HG03565 (cell line): ENCODE measurements at regions not wholly inside any gene's neighbourhood (a gene's known extent, or its start where the extent isn't known, plus 50 kb on each side); places are given as distances from the start of the nearest gene placed in this dataset.
"Not testable (repeated sequence)": the region's sequence is repeated elsewhere in the genome, so short reads cannot be mapped to it uniquely, and the experiment has no call there.

ENCODE experiments used
- ATAC-seq: cut with Tn5 transposase; IDR thresholded peaks from one replicate; pipeline ENCODE4 v1.9.1; 2021; ENCODE audit warnings: mild to moderate bottlenecking, moderate library complexity; ENCODE audit not compliant: unreplicated experiment

DNA sequence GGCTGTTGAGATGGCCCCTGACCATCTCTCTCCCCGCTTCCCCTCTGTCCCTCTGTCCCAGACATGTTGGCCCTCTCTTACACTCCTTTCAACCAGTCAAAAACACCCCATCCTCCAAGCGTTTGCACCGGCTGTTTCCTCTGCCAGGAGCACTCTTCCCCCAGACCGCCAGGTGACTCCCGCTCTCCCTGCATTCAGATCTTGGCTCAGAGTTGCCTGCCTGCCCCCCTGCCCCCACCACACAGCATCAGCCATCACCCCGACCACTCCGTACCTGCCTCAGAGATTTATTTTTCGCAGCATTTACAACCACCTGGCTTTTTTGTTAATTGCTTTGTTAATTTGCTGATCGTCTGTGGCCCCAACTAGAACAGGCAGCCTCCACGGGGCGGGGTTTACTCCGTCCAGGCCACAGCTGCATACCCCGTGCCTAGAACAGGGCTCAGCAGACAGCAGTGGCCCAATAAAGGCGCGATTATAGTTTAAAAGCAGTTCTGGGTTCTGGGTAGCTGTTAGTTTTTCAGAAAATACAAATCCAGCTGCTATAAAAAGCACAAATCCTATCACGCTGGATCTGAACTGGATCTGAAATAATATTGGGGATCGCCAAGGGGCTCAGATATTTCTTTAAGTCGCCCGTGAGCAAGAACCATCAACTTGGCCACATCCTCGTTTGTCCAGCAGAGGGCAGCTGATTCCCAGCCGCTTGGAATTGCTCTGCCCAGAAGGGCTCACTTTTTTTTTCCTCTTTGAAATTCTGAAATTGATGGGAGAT, 173.6 kb downstream of the IRF8 start:
- no peak for ATAC-seq

- ATAC-seq = no peak
Observed at GRCh38 chr16:86073103-86073625, 174.2 kb downstream of the IRF8 start.

DNA sequence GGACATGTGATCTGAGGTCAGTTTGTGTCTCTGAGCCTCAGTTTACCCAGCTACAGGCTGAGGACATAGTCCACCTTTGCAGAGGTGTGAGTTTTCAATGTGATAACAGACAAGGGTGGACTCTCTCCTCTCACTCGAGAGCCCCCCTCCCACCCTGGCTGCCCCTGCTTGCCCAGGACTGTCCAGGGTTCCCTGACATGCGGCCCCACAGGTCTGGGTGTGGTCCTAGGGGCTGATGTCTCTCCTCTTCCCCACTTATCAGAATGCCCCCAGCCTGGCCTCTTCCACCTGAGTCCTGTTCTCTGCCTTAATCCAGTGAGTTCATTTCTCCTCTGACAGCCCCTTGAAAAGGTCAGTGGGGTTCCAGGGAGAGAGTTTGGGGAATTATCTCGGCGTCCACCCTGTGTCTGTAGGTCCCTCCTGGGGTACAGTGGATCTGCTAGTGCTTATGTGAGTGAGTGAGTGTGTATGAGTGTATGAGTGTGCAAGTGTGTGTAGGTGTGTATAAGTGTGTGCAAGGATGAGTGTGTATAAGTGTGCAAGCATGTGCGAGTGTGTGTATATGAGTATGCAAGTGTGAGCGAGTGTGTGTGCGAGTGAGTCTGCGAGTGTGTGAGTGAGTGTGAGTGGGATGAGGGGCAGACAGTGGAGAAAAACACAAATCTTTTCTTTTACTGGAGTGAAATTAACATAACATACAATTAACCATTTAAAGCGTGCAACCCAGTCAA, 175.0 kb downstream of the IRF8 start:
- ATAC-seq = no peak

- ATAC-seq = no peak
Observed at GRCh38 chr16:86074651-86075487, 175.9 kb downstream of the IRF8 start.

DNA sequence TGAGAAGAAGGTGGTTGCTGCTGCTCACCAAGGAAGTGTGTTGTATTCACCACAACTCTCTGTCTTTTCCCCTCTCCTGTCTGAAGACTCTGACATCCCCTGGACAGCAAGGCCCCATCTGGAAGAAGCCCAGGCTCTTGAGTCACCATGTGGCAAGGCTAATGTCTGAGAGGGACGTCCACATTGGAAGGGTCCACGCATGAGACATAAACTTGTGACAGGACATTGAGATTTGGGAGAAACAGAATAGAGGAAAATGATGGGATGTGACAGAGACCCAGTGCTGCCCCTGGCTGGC, 176.5 kb downstream of the IRF8 start:
- ATAC-seq = no peak

- ATAC-seq = no peak
Observed at GRCh38 chr16:86075839-86076440, 177.0 kb downstream of the IRF8 start.

- no peak for ATAC-seq
Observed at GRCh38 chr16:86076606-86077005, 177.6 kb downstream of the IRF8 start.

- no peak for ATAC-seq
Observed at GRCh38 chr16:86077243-86077940, 178.4 kb downstream of the IRF8 start.

DNA sequence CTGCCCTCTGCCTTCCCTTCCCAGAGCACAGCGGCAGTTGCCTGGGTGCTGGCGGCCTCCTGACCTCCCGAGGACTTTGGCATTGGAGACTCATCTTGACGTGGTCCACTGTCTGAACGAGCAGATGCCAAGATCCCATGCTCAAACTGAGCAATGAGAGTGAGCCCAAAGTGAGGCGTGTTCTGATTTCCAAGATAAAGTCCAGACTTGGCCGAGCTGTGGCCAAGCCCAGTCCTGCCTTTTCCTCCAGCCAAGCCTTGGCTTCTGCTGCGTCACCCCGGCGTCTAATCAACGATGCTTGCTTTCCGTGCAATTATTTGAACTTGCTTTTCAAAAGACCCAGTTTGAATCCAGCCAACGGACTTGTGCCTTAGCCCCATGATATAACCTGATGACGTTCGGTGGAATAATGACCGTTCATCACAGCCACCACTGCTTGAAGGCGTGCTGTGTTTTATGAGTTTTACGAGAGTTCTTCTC, 179.2 kb downstream of the IRF8 start:
- no peak for ATAC-seq

DNA sequence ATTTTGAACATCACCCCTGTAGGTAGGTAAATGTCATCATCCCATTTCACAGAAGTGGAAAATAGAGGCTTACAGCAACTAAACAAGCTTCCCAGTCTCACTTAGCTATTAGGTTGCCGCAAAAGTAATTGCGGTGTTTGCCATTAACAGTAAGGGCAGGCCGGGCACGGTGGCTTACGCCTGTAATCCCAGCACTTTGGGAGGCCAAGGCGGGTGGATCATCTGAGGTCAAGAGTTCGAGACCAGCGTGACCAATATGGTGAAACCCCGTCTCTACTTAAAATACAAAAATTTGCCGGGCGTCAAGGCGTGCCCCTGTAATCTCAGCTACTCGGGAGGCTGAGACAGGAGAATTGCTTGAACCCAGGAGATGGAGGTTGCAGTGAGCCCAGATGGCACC, 179.7 kb downstream of the IRF8 start:
- not testable (repeated sequence) for ATAC-seq

GRCh38 chr16:86079255-86079885, 180.4 kb downstream of the IRF8 start:
- no peak for ATAC-seq

DNA sequence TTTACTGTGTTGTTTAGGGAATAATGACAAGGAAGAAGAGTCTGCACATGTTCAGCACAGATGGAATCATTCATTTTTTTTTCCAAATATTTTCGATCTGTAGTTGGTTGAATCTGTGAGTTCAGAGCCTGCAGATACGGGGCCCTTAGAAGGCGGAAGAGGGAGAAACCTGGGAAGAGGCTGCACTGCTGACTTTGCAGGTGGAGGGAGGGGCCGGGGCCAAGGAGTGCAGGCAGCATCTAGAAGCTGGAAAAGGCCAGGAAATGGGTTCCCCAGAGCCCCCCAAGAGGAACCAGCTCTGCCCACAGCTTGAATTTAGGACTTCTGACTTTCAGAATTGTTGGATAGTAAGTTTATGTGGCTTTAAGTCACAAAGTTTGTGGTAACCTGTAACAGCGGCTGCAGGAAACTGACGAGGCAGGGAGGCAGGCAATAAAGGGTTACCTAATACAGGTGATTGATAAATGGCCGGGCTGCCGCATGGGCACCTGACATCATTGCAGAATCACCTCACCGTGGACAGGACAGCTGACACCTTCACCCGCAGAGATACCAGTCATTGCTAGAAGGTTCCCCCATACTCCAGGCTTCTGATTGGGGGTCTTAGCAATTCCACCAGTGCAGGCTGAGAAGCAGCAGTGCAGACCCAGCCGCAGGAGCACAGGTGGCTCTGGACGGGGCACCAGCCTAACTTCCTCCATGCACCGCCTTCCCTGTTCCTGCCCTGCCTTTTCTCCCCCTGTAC, 181.3 kb downstream of the IRF8 start:
- no peak for ATAC-seq

- ATAC-seq = no peak
Observed at GRCh38 chr16:86080982-86081381, 182.0 kb downstream of the IRF8 start.

- ATAC-seq = no peak
Observed at GRCh38 chr16:86082418-86083030, 183.6 kb downstream of the IRF8 start.

GRCh38 chr16:86083382-86084002, 184.5 kb downstream of the IRF8 start:
- no peak for ATAC-seq

DNA sequence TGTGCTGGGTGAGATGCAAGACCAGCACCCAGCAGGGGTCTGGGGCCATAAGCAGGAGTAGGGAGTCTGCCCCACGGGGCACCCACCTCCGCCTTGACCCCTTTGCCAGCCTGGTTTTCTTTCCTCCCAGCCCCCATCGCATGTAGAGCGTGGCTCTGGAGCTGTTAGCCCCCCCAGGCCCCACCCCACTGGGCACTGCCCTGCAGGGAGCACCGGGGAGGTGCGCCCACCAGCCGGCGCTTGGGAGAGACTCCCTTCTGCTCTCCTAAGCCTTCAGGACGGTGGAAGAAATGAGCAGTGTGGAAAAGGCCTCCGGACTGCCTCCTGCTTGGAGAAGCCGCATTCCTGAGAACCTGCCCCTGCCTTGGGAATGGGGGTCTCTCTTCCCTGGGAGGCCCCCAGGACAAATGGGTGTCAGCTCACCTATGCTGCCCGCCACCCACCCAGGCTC, 186.2 kb downstream of the IRF8 start:
- ATAC-seq = no peak

- ATAC-seq = no peak
Observed at GRCh38 chr16:86085795-86086194, 186.8 kb downstream of the IRF8 start.

- no peak for ATAC-seq
Observed at GRCh38 chr16:86086471-86086870, 187.5 kb downstream of the IRF8 start.
